Lung (tissue), 11 donors: ENCODE measurements at regions not wholly inside any gene's neighbourhood (a gene's known extent, or its start where the extent isn't known, plus 50 kb on each side); places are given as distances from the start of the nearest gene placed in this dataset.

Experiments
- ATAC-seq: fragments of 200-7000 bp; cut with Tn5 transposase; one replicate; pipeline ENCODE4 v1.9.1; 2020; ENCODE audit warnings: moderate number of reproducible peaks; ENCODE audit not compliant: insufficient read depth, low FRiP score
- DNase-seq, 3 donors: peaks; one replicate each; pipeline ENCODE4 v3.0.0-alpha.2; 2013 to 2017
- H3K27ac ChIP-seq, 2 donors: one replicate each; pipeline ENCODE4 v1.5.1; 2013; ENCODE audit warnings: mild to moderate bottlenecking in 2 of 2, moderate library complexity in 2 of 2, control low read depth in 1 of 2, inconsistent platforms in 1 of 2, low read depth in 1 of 2, low read length in 1 of 2
- H3K27me3 ChIP-seq, 3 donors: one replicate each; pipeline ENCODE4 v1.5.1; 2013; ENCODE audit warnings: low read length in 2 of 3; ENCODE audit not compliant: control insufficient read depth in 3 of 3, insufficient read depth in 3 of 3
- H3K36me3 ChIP-seq, 4 donors: one replicate each; pipeline ENCODE4 v1.5.1; 2013; ENCODE audit warnings: low read length in 4 of 4, mild to moderate bottlenecking in 1 of 4, moderate library complexity in 1 of 4; ENCODE audit not compliant: control insufficient read depth in 4 of 4, insufficient read depth in 4 of 4
- H3K4me1 ChIP-seq, 5 donors: one replicate each; pipeline ENCODE4 v1.5.1; 2013; ENCODE audit warnings: low read length in 5 of 5, mild to moderate bottlenecking in 2 of 5, moderate library complexity in 1 of 5; ENCODE audit not compliant: control insufficient read depth in 5 of 5, insufficient read depth in 5 of 5
- H3K4me3 ChIP-seq: one replicate; pipeline ENCODE4 v1.5.1; 2013; ENCODE audit warnings: mild to moderate bottlenecking, control low read depth, moderate library complexity
- H3K9ac ChIP-seq, 2 donors: one replicate each; pipeline ENCODE4 v1.5.1; 2013; ENCODE audit warnings: low read length in 2 of 2, control low read depth in 1 of 2; ENCODE audit not compliant: insufficient read depth in 1 of 2
- H3K9me3 ChIP-seq, 4 donors: one replicate each; pipeline ENCODE4 v1.5.1; 2013; ENCODE audit warnings: low read length in 3 of 4, mild to moderate bottlenecking in 1 of 4, moderate library complexity in 1 of 4; ENCODE audit not compliant: control insufficient read depth in 4 of 4, insufficient read depth in 3 of 4
- CTCF ChIP-seq: IDR thresholded peaks from 2 replicates; pipeline ENCODE4 v1.5.1; 2012; ENCODE audit warnings: mild to moderate bottlenecking; ENCODE audit errors: control extremely low read depth, extremely low read depth
- WGBS, 2 donors: extraction: QIAGEN DNeasy Blood & Tissue Kit; methylation state at CpG; one replicate each; pipeline ENCODE4 v1.1.7; 2013; 5-methylcytosine and 5-hydroxymethylcytosine counted together
- donor health status: control.
- donor health status: control.
- donor health status: Bipolar disorder and iron deficiency.
- donor health status: healthy.
- donor health status: DM: yes; HTN: yes; CAD: no.

- Histone ChIP-seq H3K36me3 (no peaks in the 10 kb centered on the region), H3K4me3 (no peak overlapping the region), H3K27me3 (no peaks in the 10 kb centered on the region), H3K9ac (no peak overlapping the region), H3K27ac (no peak overlapping the region), H3K9me3 (no peaks in the 10 kb centered on the region), H3K4me1 (peaks cover 0 to 12% (median 0%) of the 10 kb centered on the region in 5 donors)
- WGBS, 2 donors = 85 to 88% methylated on average over 5 of the region's 5 CpGs
- ATAC-seq = no peak
- TF ChIP-seq CTCF = no peak
- DNase-seq = no peak
Measured at GRCh38 chr3:64974401-64974800, 286.6 kb upstream of the ADAMTS9 start.

GRCh38 chr3:64972793-64973192 is 285.0 kb upstream of the ADAMTS9 start:
- Histone ChIP-seq H3K27ac (no peak overlapping the region), H3K4me3 (no peak overlapping the region), H3K9me3 (no peaks in the 10 kb centered on the region), H3K4me1 (peaks cover 0 to 12% (median 0%) of the 10 kb centered on the region in 5 donors), H3K27me3 (no peaks in the 10 kb centered on the region), H3K36me3 (no peaks in the 10 kb centered on the region), H3K9ac (no peak overlapping the region)
- no peak for ATAC-seq
- WGBS, 2 donors = 67 to 68% methylated on average over 1 of the region's 1 CpG
- no peak for DNase-seq
- no peak for TF ChIP-seq CTCF

- H3K36me3 ChIP-seq = no peaks in the 10 kb centered on the region
- no peak overlapping the region for H3K4me3 ChIP-seq
- no peak for TF ChIP-seq CTCF
- 46 to 81% methylated on average over 1 of the region's 1 CpG for WGBS, 2 donors
- no peak overlapping the region for H3K9ac ChIP-seq
- DNase-seq (no peak), ATAC-seq (no peak)
- peaks cover 0 to 2% (median 0%) of the 10 kb centered on the region in 5 donors for H3K4me1 ChIP-seq
- no peak overlapping the region for H3K27ac ChIP-seq
- no peaks in the 10 kb centered on the region for H3K9me3 ChIP-seq
- H3K27me3 ChIP-seq = no peaks in the 10 kb centered on the region
Measured at GRCh38 chr3:64971602-64972001, 283.8 kb upstream of the ADAMTS9 start.

- Histone ChIP-seq H3K4me3 (no peak overlapping the region), H3K4me1 (peaks cover 0 to 2% (median 0%) of the 10 kb centered on the region in 5 donors), H3K9ac (no peak overlapping the region), H3K27ac (no peak overlapping the region), H3K27me3 (no peaks in the 10 kb centered on the region), H3K9me3 (no peaks in the 10 kb centered on the region), H3K36me3 (no peaks in the 10 kb centered on the region)
- TF ChIP-seq CTCF = no peak
- WGBS, 2 donors = 92% methylated on average over 3 of the region's 3 CpGs
- ATAC-seq = no peak
- no peak for DNase-seq
Measured at GRCh38 chr3:64970634-64971033, 282.8 kb upstream of the ADAMTS9 start.
